Endometrium (tissue), 2 donors: ENCODE measurements at regions not wholly inside any gene's neighbourhood (a gene's known extent, or its start where the extent isn't known, plus 50 kb on each side); places are given as distances from the start of the nearest gene placed in this dataset.

Source experiments
- FAIRE-seq: peaks from 2 replicates; lab custom pipeline; 2012; peaks lifted over from hg19 to GRCh38; lab: Jason Lieb, UNC
- donor health status: control.
- donor health status: control.

GRCh38 chr4:135316266-135316779 is 1114.7 kb upstream of the PABPC4L start:
- FAIRE-seq, result no peak

GRCh38 chr4:135290136-135290535 is 1088.5 kb upstream of the PABPC4L start:
- FAIRE-seq, result no peak

- no peak for FAIRE-seq
These were observed 1082.3 kb upstream of the PABPC4L start for GRCh38 chr4:135283934-135284333.

- no peak for FAIRE-seq
These were observed 1081.1 kb upstream of the PABPC4L start for GRCh38 chr4:135282676-135283075.

GRCh38 chr4:135281230-135281629 is 1079.6 kb upstream of the PABPC4L start:
- FAIRE-seq, result no peak

GRCh38 chr4:135277980-135278315 is 1076.4 kb upstream of the PABPC4L start:
- FAIRE-seq, result no peak

- FAIRE-seq, result no peak
These were observed 1075.7 kb upstream of the PABPC4L start for GRCh38 chr4:135277068-135277979.

- FAIRE-seq, result no peak
These were observed 1072.8 kb upstream of the PABPC4L start for GRCh38 chr4:135274416-135274815.

GRCh38 chr4:135269125-135269890 is 1067.7 kb upstream of the PABPC4L start:
- FAIRE-seq, result no peak

GRCh38 chr4:135268369-135268768 is 1066.8 kb upstream of the PABPC4L start:
- no peak for FAIRE-seq

- no peak for FAIRE-seq
These were observed 1065.7 kb upstream of the PABPC4L start for GRCh38 chr4:135267148-135267865.

- FAIRE-seq, result peak; percentile 69
These were observed 1054.5 kb upstream of the PABPC4L start for GRCh38 chr4:135256111-135256510.

- no peak for FAIRE-seq
These were observed 1048.5 kb upstream of the PABPC4L start for GRCh38 chr4:135250040-135250439.

GRCh38 chr4:135249024-135249423 is 1047.4 kb upstream of the PABPC4L start:
- no peak for FAIRE-seq

GRCh38 chr4:135244696-135245095 is 1043.1 kb upstream of the PABPC4L start:
- no peak for FAIRE-seq

GRCh38 chr4:135244056-135244455 is 1042.5 kb upstream of the PABPC4L start:
- FAIRE-seq, result no peak

- FAIRE-seq, result no peak
These were observed 1039.2 kb upstream of the PABPC4L start for GRCh38 chr4:135240796-135241195.

- FAIRE-seq, result no peak
These were observed 1038.4 kb upstream of the PABPC4L start for GRCh38 chr4:135239964-135240363.

GRCh38 chr4:135238940-135239339 is 1037.4 kb upstream of the PABPC4L start:
- no peak for FAIRE-seq

- no peak for FAIRE-seq
These were observed 1034.5 kb upstream of the PABPC4L start for GRCh38 chr4:135236048-135236447.

GRCh38 chr4:135227842-135228241 is 1026.3 kb upstream of the PABPC4L start:
- FAIRE-seq, result no peak

GRCh38 chr4:135225551-135225950 is 1024.0 kb upstream of the PABPC4L start:
- no peak for FAIRE-seq
